HG02970 (cell line): ENCODE measurements at regions not wholly inside any gene's neighbourhood (a gene's known extent, or its start where the extent isn't known, plus 50 kb on each side); places are given as distances from the start of the nearest gene placed in this dataset.
"Not testable (repeated sequence)": the region's sequence is repeated elsewhere in the genome, so short reads cannot be mapped to it uniquely, and the experiment has no call there.

Source experiments
- ATAC-seq: cut with Tn5 transposase; IDR thresholded peaks from one replicate; pipeline ENCODE4 v1.9.1; 2021; ENCODE audit warnings: mild to moderate bottlenecking, moderate library complexity, moderate number of reproducible peaks; ENCODE audit not compliant: unreplicated experiment, low FRiP score

- no peak for ATAC-seq
These were observed 391.1 kb downstream of the KCNJ2 start for GRCh38 chr17:70560471-70560870.

DNA sequence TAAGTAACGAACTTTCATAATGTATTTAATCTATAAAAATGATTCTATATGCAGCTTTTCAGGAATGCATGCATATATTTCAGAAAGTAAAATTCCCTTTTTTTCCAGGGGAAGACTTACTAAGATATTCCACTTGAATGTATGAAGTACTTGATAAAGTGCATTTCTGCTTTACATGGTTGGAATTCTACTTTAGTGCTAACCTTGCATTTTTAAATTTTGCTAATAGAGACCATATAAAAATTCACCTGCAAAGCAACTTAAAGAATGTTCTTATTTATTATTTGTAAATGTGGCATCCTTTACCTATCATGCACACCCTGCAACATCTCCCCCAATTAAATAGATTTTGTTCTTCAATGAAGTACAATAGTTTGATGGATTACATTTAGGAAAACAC lies 392.8 kb downstream of the KCNJ2 start:
- ATAC-seq = no peak

DNA sequence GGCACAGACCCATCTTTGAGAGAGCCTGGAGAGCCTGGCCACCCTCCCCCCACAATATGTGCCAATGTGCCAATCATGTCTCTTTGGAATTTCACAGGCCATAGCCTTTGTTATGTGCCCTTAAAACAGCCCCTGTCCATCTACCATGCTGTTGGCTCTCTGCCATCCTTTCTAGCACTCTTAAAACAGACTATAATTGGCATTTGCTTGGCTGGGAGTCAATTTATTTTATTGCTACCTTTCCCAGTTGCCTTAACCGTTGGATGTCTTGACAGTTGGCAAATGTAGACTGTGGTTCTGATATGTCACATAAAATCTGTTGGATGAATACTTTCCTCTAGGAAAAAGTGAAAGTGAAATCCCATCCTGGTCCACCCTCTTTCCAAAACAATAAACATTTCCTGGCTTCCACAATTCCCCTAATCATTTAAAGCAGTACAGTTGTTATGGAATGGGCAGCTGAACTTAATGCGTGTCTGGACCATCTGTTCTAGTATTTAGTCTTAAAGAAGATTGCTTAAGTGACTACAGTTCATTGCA lies 394.0 kb downstream of the KCNJ2 start:
- no peak for ATAC-seq

- ATAC-seq = no peak
These were observed 394.8 kb downstream of the KCNJ2 start for GRCh38 chr17:70564006-70564620.

- ATAC-seq = no peak
These were observed 399.8 kb downstream of the KCNJ2 start for GRCh38 chr17:70569128-70569527.

DNA sequence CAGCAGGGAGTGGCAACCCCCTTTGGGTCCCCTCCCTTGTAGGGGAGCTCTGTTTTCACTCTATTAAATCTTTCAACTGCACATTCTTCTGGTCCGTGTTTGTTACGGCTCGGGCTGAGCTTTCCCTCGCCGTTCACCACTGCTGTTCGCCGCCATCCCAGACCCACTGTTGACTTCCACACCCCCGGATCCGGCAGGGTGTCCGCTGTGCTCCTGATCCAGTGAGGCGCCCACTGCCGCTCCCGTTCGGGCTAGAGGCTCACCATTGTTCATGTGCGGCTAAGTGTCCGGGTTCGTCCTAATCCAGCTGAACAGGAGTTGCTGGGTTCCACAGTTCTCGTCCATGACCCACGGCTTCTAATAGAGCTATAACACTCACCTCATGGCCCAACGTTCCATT lies 408.1 kb downstream of the KCNJ2 start:
- no peak for ATAC-seq

DNA sequence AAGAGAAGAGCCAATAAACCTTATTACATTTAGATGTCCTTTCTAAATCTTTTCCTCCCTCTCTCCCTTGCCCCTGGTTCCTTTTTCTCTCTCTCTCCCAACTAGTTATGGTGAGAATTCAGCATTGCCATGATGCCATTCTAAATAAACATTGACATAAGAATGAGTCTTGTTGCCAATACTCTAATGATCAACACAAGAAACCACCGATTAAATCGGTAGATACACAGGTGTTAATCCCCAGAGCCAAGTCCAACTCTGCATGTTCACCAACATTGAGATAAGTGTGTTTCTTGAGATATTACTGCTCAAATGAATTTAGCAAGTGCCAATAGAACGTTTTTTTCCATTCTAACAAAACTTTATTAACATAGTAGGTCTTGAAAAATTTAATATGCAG lies 412.1 kb downstream of the KCNJ2 start:
- no peak for ATAC-seq

DNA sequence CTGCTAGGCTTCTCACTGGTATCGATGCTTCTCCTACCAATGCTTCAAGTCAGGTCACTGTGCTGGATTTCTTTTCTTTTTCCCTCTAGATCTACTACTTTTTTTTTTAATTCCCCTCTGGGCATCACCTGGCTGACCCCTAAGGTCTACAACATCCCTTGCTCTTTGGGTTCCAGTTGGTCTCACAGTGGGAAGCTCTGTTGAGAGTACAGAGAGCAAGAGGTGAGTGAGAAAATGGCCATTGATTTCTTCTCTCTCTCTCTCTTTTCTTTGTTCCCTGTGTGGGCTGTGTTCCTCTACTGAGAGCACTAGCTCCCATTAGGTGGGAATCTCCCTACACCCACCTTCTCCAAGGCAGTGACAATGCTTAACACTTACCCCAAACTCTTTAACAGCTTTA lies 413.4 kb downstream of the KCNJ2 start:
- ATAC-seq = no peak

DNA sequence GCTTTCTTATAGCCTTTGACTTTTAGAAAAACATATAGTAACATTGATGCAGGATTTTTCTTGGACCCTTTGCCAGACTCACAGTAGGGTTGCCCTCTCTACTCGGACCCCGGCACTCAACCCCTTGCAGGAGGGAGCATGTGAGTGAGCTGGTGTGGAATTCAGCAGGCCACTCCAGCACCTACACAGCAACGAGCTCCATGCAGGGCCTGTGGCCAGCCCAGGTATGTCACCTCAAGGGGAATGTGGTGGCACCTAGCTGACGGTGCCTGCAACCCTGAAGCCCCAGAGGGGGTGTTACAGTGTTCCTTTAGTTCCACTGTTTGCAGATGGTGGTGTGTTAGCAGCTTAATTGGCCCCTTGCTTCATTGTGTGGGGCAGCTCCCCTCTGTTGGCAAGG lies 414.9 kb downstream of the KCNJ2 start:
- no peak for ATAC-seq

- no peak for ATAC-seq
These were observed 418.7 kb downstream of the KCNJ2 start for GRCh38 chr17:70588003-70588402.

DNA sequence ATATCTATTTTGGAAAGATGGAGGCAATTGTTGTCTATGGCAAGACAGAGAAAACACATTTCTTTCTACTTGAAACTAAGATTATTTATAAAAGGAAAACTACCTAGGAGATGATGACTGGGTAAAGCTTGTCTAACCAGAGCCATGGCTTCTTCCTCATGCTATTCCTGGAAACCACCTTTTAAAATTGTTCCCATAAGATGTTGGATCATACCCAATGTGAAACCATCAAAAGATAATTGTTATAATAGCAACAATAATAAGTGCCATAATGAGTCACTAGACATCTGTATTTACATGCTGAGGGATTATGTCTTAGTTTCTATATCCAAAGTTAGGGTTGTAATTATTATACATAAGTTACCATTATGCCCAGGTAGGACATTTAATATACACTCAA lies 428.4 kb downstream of the KCNJ2 start:
- no peak for ATAC-seq

DNA sequence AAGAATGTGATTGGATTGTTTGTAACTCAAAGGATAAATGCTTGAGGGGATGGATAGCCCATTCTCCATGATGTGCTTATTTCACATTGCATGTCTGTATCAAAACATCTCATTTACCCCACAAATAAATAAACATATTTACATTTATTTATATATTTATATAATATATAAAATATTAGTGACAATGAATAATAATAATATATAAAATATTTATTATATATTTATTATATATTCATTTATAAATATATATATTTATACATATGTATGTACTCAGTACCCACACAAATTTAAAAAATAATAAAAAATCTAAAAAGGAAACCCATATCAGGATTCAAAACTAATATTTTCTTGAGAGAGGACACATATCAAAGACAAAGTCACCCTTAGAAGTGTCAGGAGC lies 429.9 kb downstream of the KCNJ2 start:
- ATAC-seq = no peak

GRCh38 chr17:70599945-70600344 lies 430.6 kb downstream of the KCNJ2 start:
- ATAC-seq = not testable (repeated sequence)

DNA sequence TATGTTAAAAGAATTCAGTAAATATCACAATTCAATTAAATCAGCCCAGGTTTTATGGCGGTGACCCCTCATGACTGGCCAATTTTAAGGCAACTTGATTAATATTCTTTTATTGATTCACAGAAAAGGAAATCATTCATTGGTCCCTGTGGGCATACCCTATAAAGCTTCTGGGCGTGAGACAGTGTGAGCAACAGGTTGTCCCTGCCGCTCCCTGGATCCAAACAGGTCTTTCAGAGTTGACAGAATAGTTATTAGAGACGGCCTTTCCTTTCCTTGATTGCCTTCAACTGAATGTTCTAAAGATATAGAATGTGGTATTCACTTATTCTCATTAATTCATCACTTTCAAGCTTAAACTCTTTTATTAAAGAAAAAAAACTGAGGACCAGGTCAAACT lies 433.9 kb downstream of the KCNJ2 start:
- ATAC-seq = no peak

- no peak for ATAC-seq
These were observed 435.5 kb downstream of the KCNJ2 start for GRCh38 chr17:70604854-70605253.

DNA sequence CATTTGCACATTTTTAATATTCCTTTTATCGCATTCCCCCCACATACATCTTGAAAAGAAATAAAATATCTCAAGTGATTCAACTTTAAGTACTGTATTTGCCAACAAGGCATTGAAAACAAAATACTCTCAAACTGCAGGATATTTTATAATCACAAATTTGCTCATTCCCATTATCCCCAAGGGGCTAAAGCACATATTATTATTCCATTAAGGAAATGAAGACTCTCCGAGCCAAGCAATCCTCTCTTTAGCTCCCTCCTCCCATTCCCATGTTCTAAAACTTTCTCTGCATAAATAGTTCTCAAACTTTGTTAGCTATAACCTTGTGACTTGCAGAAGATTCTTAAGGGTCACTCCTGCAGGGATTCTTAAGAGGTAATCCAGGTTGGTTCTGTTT lies 436.8 kb downstream of the KCNJ2 start:
- no peak for ATAC-seq

- no peak for ATAC-seq
These were observed 438.9 kb downstream of the KCNJ2 start for GRCh38 chr17:70608193-70608592.

GRCh38 chr17:70608957-70609356 lies 439.6 kb downstream of the KCNJ2 start:
- no peak for ATAC-seq

GRCh38 chr17:70609566-70609965 lies 440.2 kb downstream of the KCNJ2 start:
- ATAC-seq = no peak

DNA sequence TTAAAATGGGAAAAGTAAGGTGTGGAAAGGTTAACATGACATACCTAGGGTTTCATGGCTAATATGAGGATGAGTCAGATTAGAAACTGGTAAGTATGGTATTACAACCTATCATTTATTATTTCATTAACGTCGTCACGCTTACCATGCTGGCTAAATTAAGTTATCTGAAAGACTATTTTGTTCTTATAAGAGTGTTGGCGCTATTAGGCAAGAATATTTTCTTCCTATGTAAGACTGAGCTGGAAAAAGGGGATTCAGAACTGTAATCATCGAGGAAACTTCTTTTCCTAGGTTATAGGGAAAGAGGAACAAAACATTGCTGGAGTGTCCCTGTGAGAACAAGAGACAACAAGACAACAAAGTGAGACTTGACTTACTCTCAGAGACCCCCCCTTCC lies 440.8 kb downstream of the KCNJ2 start:
- no peak for ATAC-seq

DNA sequence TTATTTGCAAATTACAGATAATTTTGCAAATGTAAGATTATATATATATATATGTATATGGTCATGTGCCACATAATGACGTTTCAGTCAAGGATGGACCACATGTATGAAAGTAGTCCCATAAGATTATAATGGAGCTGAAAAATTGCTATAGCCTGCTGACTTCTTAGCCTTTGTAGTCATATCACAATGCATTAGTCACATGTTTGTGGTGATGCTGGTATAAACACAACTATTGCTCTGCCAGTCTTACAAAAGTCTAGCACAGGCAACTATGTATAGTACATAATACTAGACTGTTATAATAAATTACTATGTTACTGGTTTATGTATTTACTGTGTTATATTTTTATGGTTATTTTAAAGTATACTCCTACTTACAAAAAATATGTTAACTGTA lies 444.3 kb downstream of the KCNJ2 start:
- no peak for ATAC-seq

GRCh38 chr17:70615831-70616230 lies 446.5 kb downstream of the KCNJ2 start:
- ATAC-seq = no peak

DNA sequence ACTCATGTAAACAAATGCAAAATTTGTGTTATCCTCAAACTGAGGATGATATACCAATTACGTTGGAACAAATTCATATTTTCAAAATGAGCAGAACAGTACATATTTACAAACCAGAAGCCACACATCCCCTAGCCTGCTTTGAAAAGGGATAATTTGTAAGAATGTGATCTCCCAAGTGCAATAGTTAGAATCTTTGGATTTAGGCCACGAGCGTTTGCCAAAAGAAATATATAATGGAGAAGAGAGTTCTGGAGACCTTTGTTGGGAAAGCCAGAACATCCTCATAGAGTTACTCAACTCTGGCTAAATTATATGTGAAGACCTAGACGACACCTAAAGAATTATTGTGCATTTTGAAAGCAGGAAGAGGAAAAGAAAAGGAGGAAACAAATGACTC lies 449.3 kb downstream of the KCNJ2 start:
- ATAC-seq = no peak
